ENCODE measurements at regions not wholly inside any gene's neighbourhood (a gene's known extent, or its start where the extent isn't known, plus 50 kb on each side); places are given as distances from the start of the nearest gene placed in this dataset.

GRCh38 chr1:222347627-222348026, 200.3 kb downstream of the HHIPL2 start:
- no peaks in the 10 kb centered on the region for H3K9me3 ChIP-seq (ENCODE audit: low read length)
- peaks cover 78% of the 10 kb centered on the region for H3K27me3 ChIP-seq (ENCODE audit: low read length)
- intact Hi-C loops (cut with micrococcal nuclease), result no loop called here
- ChIA-PET POLR2A (ENCODE audit: unreplicated experiment) (no interaction called here), CTCF (no interaction called here)
- no peaks in the 10 kb centered on the region for H3K4me1 ChIP-seq (ENCODE audit: insufficient read depth, low read length)
- ATAC-seq (no peak), DNase-seq (no peak)
- H2AFZ ChIP-seq (ENCODE audit: low read length), result no peak overlapping the region
- H4K20me1 ChIP-seq (ENCODE audit: low read length), result no peaks in the 10 kb centered on the region
- TF ChIP-seq EZH2 (IDR thresholded peaks at IDR 0.05; ENCODE audit: low read length, unreplicated experiment) (no peak), CTCF (conservative IDR thresholded peaks at IDR 0.05; ENCODE audit: low read depth, low read length) (no peak), EZH2phosphoT487 (IDR thresholded peaks at IDR 0.05; ENCODE audit: borderline replicate concordance, low read length) (no peak)
- H3K4me2 ChIP-seq (ENCODE audit: low read length), result no peak overlapping the region
- no peaks in the 10 kb centered on the region for H3K9me2 ChIP-seq (replicated peaks; ENCODE audit: low read length)
- no peak overlapping the region for H3K4me3 ChIP-seq (ENCODE audit: low read length)
- no peak overlapping the region for H3K27ac ChIP-seq (ENCODE audit: low read length)
- H3F3A ChIP-seq (ENCODE audit: low read length, unreplicated experiment), result no peaks in the 10 kb centered on the region
- BruUV-seq (replicated peaks), result no TSS peak
- H3K79me2 ChIP-seq (ENCODE audit: low read length), result no peaks in the 10 kb centered on the region
- H3K9ac ChIP-seq (ENCODE audit: low read length), result no peak overlapping the region
- H3K36me3 ChIP-seq (ENCODE audit: low read depth, low read length), result no peaks in the 10 kb centered on the region

GRCh38 chr1:222346955-222347354, 200.9 kb downstream of the HHIPL2 start:
- no peak for ATAC-seq
- Histone ChIP-seq H3K4me3 (ENCODE audit: low read length) (no peak overlapping the region), H3F3A (ENCODE audit: low read length, unreplicated experiment) (no peaks in the 10 kb centered on the region), H3K4me2 (ENCODE audit: low read length) (no peak overlapping the region), H3K4me1 (ENCODE audit: insufficient read depth, low read length) (no peaks in the 10 kb centered on the region), H3K9me2 (replicated peaks; ENCODE audit: low read length) (no peaks in the 10 kb centered on the region), H2AFZ (ENCODE audit: low read length) (no peak overlapping the region), H3K27ac (ENCODE audit: low read length) (no peak overlapping the region), H4K20me1 (ENCODE audit: low read length) (no peaks in the 10 kb centered on the region), H3K36me3 (ENCODE audit: low read depth, low read length) (no peaks in the 10 kb centered on the region), H3K27me3 (ENCODE audit: low read length) (peaks cover 84% of the 10 kb centered on the region), H3K9me3 (ENCODE audit: low read length) (no peaks in the 10 kb centered on the region), H3K79me2 (ENCODE audit: low read length) (no peaks in the 10 kb centered on the region), H3K9ac (ENCODE audit: low read length) (no peak overlapping the region)
- CTCF ChIA-PET, result no interaction called here
- DNase-seq, result no peak
- POLR2A ChIA-PET (ENCODE audit: unreplicated experiment), result no interaction called here
- no TSS peak for BruUV-seq (replicated peaks)
- no peak for TF ChIP-seq EZH2 (IDR thresholded peaks at IDR 0.05; ENCODE audit: low read length, unreplicated experiment)
- TF ChIP-seq CTCF (conservative IDR thresholded peaks at IDR 0.05; ENCODE audit: low read depth, low read length), result no peak
- no peak for TF ChIP-seq EZH2phosphoT487 (IDR thresholded peaks at IDR 0.05; ENCODE audit: borderline replicate concordance, low read length)
- intact Hi-C loops (cut with micrococcal nuclease), result no loop called here

GRCh38 chr1:222339376-222339947, 208.4 kb downstream of the HHIPL2 start:
- Histone ChIP-seq H3K9ac (ENCODE audit: low read length) (no peak overlapping the region), H3K4me2 (ENCODE audit: low read length) (no peak overlapping the region), H3K4me1 (ENCODE audit: insufficient read depth, low read length) (no peaks in the 10 kb centered on the region), H3K36me3 (ENCODE audit: low read depth, low read length) (no peaks in the 10 kb centered on the region), H3K9me2 (replicated peaks; ENCODE audit: low read length) (no peaks in the 10 kb centered on the region), H3K27ac (ENCODE audit: low read length) (no peak overlapping the region), H3K27me3 (ENCODE audit: low read length) (peaks cover 64% of the 10 kb centered on the region), H3K4me3 (ENCODE audit: low read length) (no peak overlapping the region), H3F3A (ENCODE audit: low read length, unreplicated experiment) (no peaks in the 10 kb centered on the region), H4K20me1 (ENCODE audit: low read length) (no peaks in the 10 kb centered on the region), H3K79me2 (ENCODE audit: low read length) (no peaks in the 10 kb centered on the region), H2AFZ (ENCODE audit: low read length) (no peak overlapping the region), H3K9me3 (ENCODE audit: low read length) (no peaks in the 10 kb centered on the region)
- ChIA-PET CTCF (no interaction called here), POLR2A (ENCODE audit: unreplicated experiment) (interaction anchor here (0.8 kb wide), 1 partner anchor 62 kb away, joined by 4 read pairs; no protein-coding TSS in a partner anchor)
- TF ChIP-seq EZH2phosphoT487 (IDR thresholded peaks at IDR 0.05; ENCODE audit: borderline replicate concordance, low read length) (no peak), CTCF (conservative IDR thresholded peaks at IDR 0.05; ENCODE audit: low read depth, low read length) (no peak), EZH2 (IDR thresholded peaks at IDR 0.05; ENCODE audit: low read length, unreplicated experiment) (no peak)
- no peak for ATAC-seq
- no TSS peak for BruUV-seq (replicated peaks)
- intact Hi-C loops (cut with micrococcal nuclease), result no loop called here
- DNase-seq, result no peak

All from PC-3 (cell line).